Astrocyte (in vitro differentiated cells and primary cell): ENCODE measurements at regions not wholly inside any gene's neighbourhood (a gene's known extent, or its start where the extent isn't known, plus 50 kb on each side); places are given as distances from the start of the nearest gene placed in this dataset.

Experiments
- DNase-seq: peaks from one replicate; pipeline ENCODE4 v3.0.0-alpha.2; 2010; ENCODE audit warnings: low read depth
- FAIRE-seq: peaks from 2 replicates; lab custom pipeline; 2011; peaks lifted over from hg19 to GRCh38; lab: Jason Lieb, UNC
- H2AFZ ChIP-seq: 2 replicates; pipeline ENCODE4 v1.6.0; 2012; ENCODE audit warnings: low read depth, low read length, inconsistent platforms
- H3K27ac ChIP-seq: 2 replicates; pipeline ENCODE4 v1.5.1; 2011; ENCODE audit warnings: low read depth, low read length, inconsistent platforms
- H3K27me3 ChIP-seq: 2 replicates; pipeline ENCODE4 v1.6.0; 2011; ENCODE audit warnings: low read length, inconsistent platforms; ENCODE audit not compliant: insufficient read depth
- H3K36me3 ChIP-seq: 2 replicates; pipeline ENCODE4 v1.5.1; 2011; ENCODE audit warnings: low read length, inconsistent platforms; ENCODE audit not compliant: insufficient read depth
- H3K4me1 ChIP-seq: 2 replicates; pipeline ENCODE4 v1.5.1; 2011; ENCODE audit warnings: low read length, inconsistent platforms; ENCODE audit not compliant: insufficient read depth
- H3K4me2 ChIP-seq: 2 replicates; pipeline ENCODE4 v1.6.0; 2012; ENCODE audit warnings: low read length, inconsistent platforms
- H3K4me3 ChIP-seq: 2 replicates; pipeline ENCODE4 v1.5.1; 2011; ENCODE audit warnings: low read depth, mild to moderate bottlenecking, low read length, inconsistent platforms; ENCODE audit not compliant: insufficient read depth
- H3K79me2 ChIP-seq: 2 replicates; pipeline ENCODE4 v1.6.0; 2012; ENCODE audit warnings: mild to moderate bottlenecking, low read length, inconsistent platforms; ENCODE audit not compliant: insufficient read depth
- H3K9ac ChIP-seq: 2 replicates; pipeline ENCODE4 v1.6.0; 2012; ENCODE audit warnings: mild to moderate bottlenecking, low read length, inconsistent platforms
- H3K9me3 ChIP-seq: 2 replicates; pipeline ENCODE4 v1.5.1; 2012; ENCODE audit warnings: low read depth, mild to moderate bottlenecking, low read length, inconsistent platforms; ENCODE audit not compliant: insufficient read depth
- H4K20me1 ChIP-seq: 2 replicates; pipeline ENCODE4 v1.6.0; 2012; ENCODE audit warnings: low read length, inconsistent platforms; ENCODE audit not compliant: insufficient read depth
- H3K27ac Mint-ChIP-seq: one replicate; pipeline ENCODE4 v1.8.0; 2021; ENCODE audit warnings: mild to moderate bottlenecking, mixed read lengths; ENCODE audit not compliant: unreplicated experiment
- H3K27me3 Mint-ChIP-seq: one replicate; pipeline ENCODE4 v1.8.0; 2021; ENCODE audit warnings: low read depth, mixed read lengths; ENCODE audit not compliant: unreplicated experiment
- H3K36me3 Mint-ChIP-seq: one replicate; pipeline ENCODE4 v1.8.0; 2021; ENCODE audit warnings: low read depth, mixed read lengths; ENCODE audit not compliant: unreplicated experiment
- H3K4me1 Mint-ChIP-seq: one replicate; pipeline ENCODE4 v1.8.0; 2021; ENCODE audit warnings: low read depth, mixed read lengths; ENCODE audit not compliant: unreplicated experiment
- H3K4me3 Mint-ChIP-seq: one replicate; pipeline ENCODE4 v1.8.0; 2021; ENCODE audit warnings: mild to moderate bottlenecking, moderate library complexity, mixed read lengths; ENCODE audit not compliant: unreplicated experiment
- H3K9me3 Mint-ChIP-seq: one replicate; pipeline ENCODE4 v1.8.0; 2021; ENCODE audit warnings: mild to moderate bottlenecking, mixed read lengths; ENCODE audit not compliant: unreplicated experiment
- EZH2 ChIP-seq: IDR thresholded peaks from 2 replicates; pipeline ENCODE4 v1.6.1; 2012; ENCODE audit warnings: mild to moderate bottlenecking, low read length, inconsistent platforms; ENCODE audit not compliant: insufficient read depth
- TF ChIP-seq, protein P1 (sequence below): IDR thresholded peaks from 2 replicates; pipeline ENCODE4 v1.5.1; 2011; ENCODE audit warnings: low read depth, mild to moderate bottlenecking, inconsistent platforms, low read length, moderate library complexity; ENCODE audit not compliant: insufficient read depth

DNA sequence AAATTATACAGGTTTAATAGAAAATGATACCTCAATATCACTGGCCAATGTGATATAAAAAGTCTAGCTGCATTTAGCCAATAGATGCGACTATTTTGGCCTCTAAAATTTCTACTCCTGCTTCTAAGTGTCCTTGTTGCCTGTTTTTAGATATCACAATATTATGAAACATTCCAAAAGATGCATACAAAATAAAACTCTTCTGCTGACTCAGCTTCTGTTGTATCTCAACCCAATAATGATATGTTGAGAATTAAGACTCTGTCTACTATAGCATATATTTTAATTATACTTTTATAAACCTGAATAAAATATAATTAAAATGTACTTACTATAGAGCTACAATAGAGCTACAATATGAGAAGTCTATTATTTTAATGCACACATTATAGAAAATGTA is 661.0 kb upstream of the TEX47 start:
- Histone ChIP-seq H3K4me1 (no peaks in the 10 kb centered on the region), H4K20me1 (no peaks in the 10 kb centered on the region), H3K9me3 (no peaks in the 10 kb centered on the region), H3K27ac (no peak overlapping the region), H3K4me3 (no peak overlapping the region), H3K36me3 (no peaks in the 10 kb centered on the region), H2AFZ (no peak overlapping the region), H3K4me2 (no peak overlapping the region), H3K27me3 (no peaks in the 10 kb centered on the region), H3K9ac (no peak overlapping the region), H3K79me2 (no peaks in the 10 kb centered on the region)
- Mint-ChIP-seq H3K9me3 (peaks cover 5% of the 10 kb centered on the region), H3K27me3 (no peaks in the 10 kb centered on the region), H3K4me3 (no peak overlapping the region), H3K4me1 (no peaks in the 10 kb centered on the region), H3K36me3 (no peaks in the 10 kb centered on the region), H3K27ac (no peak overlapping the region)
- no peak for FAIRE-seq
- TF ChIP-seq, protein P1, sequence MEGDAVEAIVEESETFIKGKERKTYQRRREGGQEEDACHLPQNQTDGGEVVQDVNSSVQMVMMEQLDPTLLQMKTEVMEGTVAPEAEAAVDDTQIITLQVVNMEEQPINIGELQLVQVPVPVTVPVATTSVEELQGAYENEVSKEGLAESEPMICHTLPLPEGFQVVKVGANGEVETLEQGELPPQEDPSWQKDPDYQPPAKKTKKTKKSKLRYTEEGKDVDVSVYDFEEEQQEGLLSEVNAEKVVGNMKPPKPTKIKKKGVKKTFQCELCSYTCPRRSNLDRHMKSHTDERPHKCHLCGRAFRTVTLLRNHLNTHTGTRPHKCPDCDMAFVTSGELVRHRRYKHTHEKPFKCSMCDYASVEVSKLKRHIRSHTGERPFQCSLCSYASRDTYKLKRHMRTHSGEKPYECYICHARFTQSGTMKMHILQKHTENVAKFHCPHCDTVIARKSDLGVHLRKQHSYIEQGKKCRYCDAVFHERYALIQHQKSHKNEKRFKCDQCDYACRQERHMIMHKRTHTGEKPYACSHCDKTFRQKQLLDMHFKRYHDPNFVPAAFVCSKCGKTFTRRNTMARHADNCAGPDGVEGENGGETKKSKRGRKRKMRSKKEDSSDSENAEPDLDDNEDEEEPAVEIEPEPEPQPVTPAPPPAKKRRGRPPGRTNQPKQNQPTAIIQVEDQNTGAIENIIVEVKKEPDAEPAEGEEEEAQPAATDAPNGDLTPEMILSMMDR = no peak
- TF ChIP-seq EZH2 = no peak
- DNase-seq = no peak

DNA sequence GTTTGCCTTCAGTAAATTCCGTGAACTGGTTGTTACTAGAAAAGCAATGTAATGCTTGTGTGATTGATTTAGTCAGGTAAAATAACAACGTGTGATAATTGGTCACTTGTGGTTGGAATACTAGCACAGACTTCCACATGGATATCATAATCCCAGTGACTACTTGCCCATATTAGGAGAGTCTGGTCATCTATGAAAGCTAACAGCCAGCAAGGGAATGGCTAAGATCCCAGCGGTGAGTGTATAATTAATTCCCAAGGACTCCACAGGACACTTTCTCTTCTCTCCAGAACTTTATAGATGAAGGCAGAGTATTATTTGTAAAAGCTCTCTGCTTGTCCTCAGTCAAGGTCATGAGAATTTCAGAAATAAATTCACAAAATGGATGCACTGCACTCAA is 662.6 kb upstream of the TEX47 start:
- TF ChIP-seq EZH2 = no peak
- TF ChIP-seq, protein P1 = no peak
- Histone ChIP-seq H4K20me1 (no peaks in the 10 kb centered on the region), H3K4me3 (no peak overlapping the region), H3K9ac (no peak overlapping the region), H3K36me3 (no peaks in the 10 kb centered on the region), H3K4me1 (no peaks in the 10 kb centered on the region), H3K27ac (no peak overlapping the region), H3K4me2 (no peak overlapping the region), H3K27me3 (no peaks in the 10 kb centered on the region), H3K79me2 (no peaks in the 10 kb centered on the region), H2AFZ (no peak overlapping the region), H3K9me3 (no peaks in the 10 kb centered on the region)
- no peaks in the 10 kb centered on the region for H3K36me3 Mint-ChIP-seq
- H3K27me3 Mint-ChIP-seq = no peaks in the 10 kb centered on the region
- H3K9me3 Mint-ChIP-seq = peaks cover 5% of the 10 kb centered on the region
- no peak for FAIRE-seq
- H3K4me1 Mint-ChIP-seq = no peaks in the 10 kb centered on the region
- no peak overlapping the region for H3K4me3 Mint-ChIP-seq
- no peak for DNase-seq
- H3K27ac Mint-ChIP-seq = no peak overlapping the region

DNA sequence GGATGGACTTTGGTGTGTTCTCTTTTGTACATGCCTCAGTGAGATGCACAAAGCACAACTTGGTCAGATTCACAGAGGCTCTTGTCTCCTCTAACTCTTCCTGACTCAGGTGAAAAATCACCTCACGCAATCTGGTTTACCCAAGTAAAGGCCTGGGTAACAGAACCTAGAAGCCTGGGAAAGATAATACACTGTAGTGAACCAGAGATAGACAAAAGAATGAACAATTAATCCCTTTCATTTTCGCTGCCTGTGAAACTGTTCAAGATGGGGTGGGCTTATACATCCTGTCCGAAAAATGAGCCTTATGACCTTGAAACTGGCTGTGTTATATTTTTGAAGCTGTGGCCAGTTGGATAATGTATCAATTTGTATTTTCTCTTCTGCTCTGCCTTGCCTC is 678.9 kb upstream of the TEX47 start:
- Mint-ChIP-seq H3K4me3 (no peak overlapping the region), H3K4me1 (no peaks in the 10 kb centered on the region), H3K9me3 (no peaks in the 10 kb centered on the region), H3K27ac (no peak overlapping the region), H3K27me3 (no peaks in the 10 kb centered on the region), H3K36me3 (no peaks in the 10 kb centered on the region)
- Histone ChIP-seq H3K9me3 (no peaks in the 10 kb centered on the region), H3K4me3 (no peak overlapping the region), H2AFZ (no peak overlapping the region), H3K36me3 (no peaks in the 10 kb centered on the region), H3K27me3 (no peaks in the 10 kb centered on the region), H3K79me2 (no peaks in the 10 kb centered on the region), H3K9ac (no peak overlapping the region), H3K4me1 (no peaks in the 10 kb centered on the region), H3K4me2 (no peak overlapping the region), H3K27ac (no peak overlapping the region), H4K20me1 (no peaks in the 10 kb centered on the region)
- no peak for DNase-seq
- no peak for FAIRE-seq
- TF ChIP-seq, protein P1 = no peak
- no peak for TF ChIP-seq EZH2
